RWPE1 (cell line): ENCODE measurements at regions not wholly inside any gene's neighbourhood (a gene's known extent, or its start where the extent isn't known, plus 50 kb on each side); places are given as distances from the start of the nearest gene placed in this dataset.

Experiments
- CTCF ChIA-PET: fragments of 350-600 bp; sonication (Branson Sonifier 250); formaldehyde crosslinking; extraction: SDS; loops from one replicate; lab custom pipeline; 2021; lab: Yijun Ruan, JAX
- POLR2A ChIA-PET: fragments of 400-600 bp; formaldehyde crosslinking; extraction: SDS; loops from one replicate; lab custom pipeline; 2020; ENCODE audit warnings: antibody characterized with exemption; ENCODE audit not compliant: low non-redundant PET; lab: Yijun Ruan, JAX
- DNase-seq: peaks from one replicate; pipeline ENCODE4 v3.0.0; 2012; ENCODE audit warnings: low spot score
- H3K27ac ChIP-seq: fragments of 450-650 bp; 2 replicates; pipeline ENCODE4 v1.5.1; 2017
- TF ChIP-seq, protein P1 (sequence below): fragments of 450-650 bp; conservative IDR thresholded peaks from 2 replicates; pipeline ENCODE4 v1.5.1; 2017; ENCODE audit warnings: low read depth, mild to moderate bottlenecking

GRCh38 chr4:22052076-22052475, 103.5 kb upstream of the KCNIP4 start:
- ChIA-PET POLR2A (no interaction called here), CTCF (no interaction called here)
- no peak overlapping the region for H3K27ac ChIP-seq
- no peak for DNase-seq
- TF ChIP-seq, protein P1, sequence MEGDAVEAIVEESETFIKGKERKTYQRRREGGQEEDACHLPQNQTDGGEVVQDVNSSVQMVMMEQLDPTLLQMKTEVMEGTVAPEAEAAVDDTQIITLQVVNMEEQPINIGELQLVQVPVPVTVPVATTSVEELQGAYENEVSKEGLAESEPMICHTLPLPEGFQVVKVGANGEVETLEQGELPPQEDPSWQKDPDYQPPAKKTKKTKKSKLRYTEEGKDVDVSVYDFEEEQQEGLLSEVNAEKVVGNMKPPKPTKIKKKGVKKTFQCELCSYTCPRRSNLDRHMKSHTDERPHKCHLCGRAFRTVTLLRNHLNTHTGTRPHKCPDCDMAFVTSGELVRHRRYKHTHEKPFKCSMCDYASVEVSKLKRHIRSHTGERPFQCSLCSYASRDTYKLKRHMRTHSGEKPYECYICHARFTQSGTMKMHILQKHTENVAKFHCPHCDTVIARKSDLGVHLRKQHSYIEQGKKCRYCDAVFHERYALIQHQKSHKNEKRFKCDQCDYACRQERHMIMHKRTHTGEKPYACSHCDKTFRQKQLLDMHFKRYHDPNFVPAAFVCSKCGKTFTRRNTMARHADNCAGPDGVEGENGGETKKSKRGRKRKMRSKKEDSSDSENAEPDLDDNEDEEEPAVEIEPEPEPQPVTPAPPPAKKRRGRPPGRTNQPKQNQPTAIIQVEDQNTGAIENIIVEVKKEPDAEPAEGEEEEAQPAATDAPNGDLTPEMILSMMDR = no peak

DNA sequence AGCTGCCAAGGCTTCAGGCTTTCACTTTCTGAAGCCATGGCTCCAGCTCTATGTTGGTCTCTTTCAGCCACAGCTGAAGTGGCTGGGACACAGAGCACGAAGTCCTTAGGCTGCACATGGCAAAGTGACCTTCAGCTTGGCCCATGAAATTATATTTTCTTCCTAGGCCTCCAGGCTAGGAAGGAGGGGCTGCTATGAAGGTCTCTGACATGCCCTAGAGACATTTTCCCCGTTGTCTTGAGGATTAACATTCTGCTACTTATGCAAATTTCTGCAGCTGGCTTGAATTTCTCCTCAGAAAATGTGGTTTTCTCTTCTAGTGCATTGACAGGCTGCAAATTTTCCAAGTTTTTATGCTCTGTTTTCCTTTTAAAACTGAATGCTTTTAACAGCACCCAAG, 99.8 kb upstream of the KCNIP4 start:
- H3K27ac ChIP-seq = no peak overlapping the region
- TF ChIP-seq, protein P1 = no peak
- ChIA-PET POLR2A (no interaction called here), CTCF (no interaction called here)
- no peak for DNase-seq

DNA sequence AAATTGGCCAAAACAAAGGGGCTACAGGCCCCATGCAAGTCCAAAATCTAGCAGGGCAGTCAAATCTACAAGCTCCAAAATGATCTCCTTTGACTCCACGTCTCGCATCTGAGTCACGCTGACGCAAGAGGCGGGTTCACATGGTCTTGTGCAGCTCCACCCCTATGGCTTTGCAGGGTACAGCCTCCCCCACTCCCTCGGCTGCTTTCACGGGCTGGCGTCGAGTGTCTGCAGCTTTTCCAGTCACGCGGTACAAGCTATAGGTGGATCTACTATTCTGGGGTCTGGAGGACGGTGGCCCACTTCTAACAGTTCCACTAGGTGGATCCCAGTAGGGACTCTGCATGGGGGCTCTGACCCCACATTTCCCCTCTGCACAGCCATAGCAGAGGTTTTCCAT, 99.2 kb upstream of the KCNIP4 start:
- ChIA-PET POLR2A (no interaction called here), CTCF (no interaction called here)
- TF ChIP-seq, protein P1 = no peak

DNA sequence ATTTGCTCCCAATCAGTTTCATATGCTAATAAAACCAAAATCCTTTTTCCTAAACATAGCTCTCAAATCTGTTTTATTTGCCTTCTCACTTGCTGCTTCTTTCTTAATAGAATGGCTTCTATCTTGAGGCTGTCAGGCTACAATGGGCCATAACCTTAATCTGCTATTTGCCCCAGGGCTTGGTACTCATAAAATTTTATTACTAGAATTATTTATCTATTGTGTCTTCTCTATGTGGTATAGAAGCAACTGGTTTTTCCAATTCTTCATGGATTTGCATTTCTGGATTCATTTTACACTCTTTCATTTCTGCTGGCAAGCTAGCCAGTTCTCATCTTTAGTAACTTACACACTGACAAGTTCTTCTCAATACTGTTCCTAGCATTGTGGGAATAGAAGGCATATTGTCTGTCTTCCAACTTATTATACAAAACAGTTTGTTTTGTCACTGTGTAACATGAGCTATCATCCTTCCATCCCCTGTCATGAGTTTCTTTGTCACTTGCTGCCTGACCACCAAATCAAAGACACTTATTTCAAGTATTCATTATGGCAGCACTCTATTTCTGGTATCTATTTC, 96.6 kb upstream of the KCNIP4 start:
- CTCF ChIA-PET = no interaction called here

More for the DNA sequence above, 99.2 kb upstream of the KCNIP4 start:
- DNase-seq = no peak
- H3K27ac ChIP-seq = no peak overlapping the region

DNA sequence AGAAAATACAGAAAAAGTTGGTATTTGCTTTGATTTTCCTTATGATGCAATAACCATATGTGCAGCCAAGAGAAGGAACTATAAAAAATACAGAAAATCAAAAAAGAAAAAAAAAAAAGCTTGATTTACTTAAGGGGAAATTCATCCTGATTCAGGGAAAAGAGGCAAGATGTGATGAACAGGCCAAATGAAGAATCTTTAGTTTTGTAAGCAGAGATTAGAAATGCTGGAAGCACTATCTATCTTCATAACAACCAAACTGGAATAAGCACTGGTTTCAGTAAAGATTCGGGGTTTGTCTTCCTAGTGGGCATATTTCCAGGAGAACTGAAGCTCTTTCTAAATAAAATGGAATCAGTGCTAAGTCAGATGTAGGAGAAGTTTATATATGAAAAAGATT, 82.9 kb upstream of the KCNIP4 start:
- H3K27ac ChIP-seq = no peak overlapping the region
- TF ChIP-seq, protein P1 = no peak
- CTCF ChIA-PET = no interaction called here
- POLR2A ChIA-PET = no interaction called here
- no peak for DNase-seq

More for the DNA sequence above, 96.6 kb upstream of the KCNIP4 start:
- no peak overlapping the region for H3K27ac ChIP-seq
- no peak for DNase-seq
- TF ChIP-seq, protein P1 = no peak
- POLR2A ChIA-PET = no interaction called here

- TF ChIP-seq, protein P1 = no peak
- POLR2A ChIA-PET = no interaction called here
- DNase-seq = no peak
- H3K27ac ChIP-seq = no peak overlapping the region
- CTCF ChIA-PET = no interaction called here
Measured at GRCh38 chr4:22030881-22031280, 82.3 kb upstream of the KCNIP4 start.
